ENCODE measurements at regions not wholly inside any gene's neighbourhood (a gene's known extent, or its start where the extent isn't known, plus 50 kb on each side); places are given as distances from the start of the nearest gene placed in this dataset.
A peak's percentile ranks its signal among the peaks of the same experiment; 100 is the strongest.
"Not testable (repeated sequence)": the region's sequence is repeated elsewhere in the genome, so short reads cannot be mapped to it uniquely, and the experiment has no call there.

GRCh38 chr4:13711233-13711785 lies 83.8 kb upstream of the BOD1L1 start:
- DNase-seq (ENCODE audit: low read depth in 2 of 2): no peak
- no peak for TF ChIP-seq CTCF (IDR thresholded peaks at IDR 0.05; ENCODE audit: low read depth, low read length)
- H3K4me3 ChIP-seq (replicated peaks in 1 of 2; ENCODE audit: low read depth in 2 of 2, low read length in 2 of 2): no peak overlapping the region

GRCh38 chr4:13721894-13722293 lies 94.4 kb upstream of the BOD1L1 start:
- no peak overlapping the region for H3K4me3 ChIP-seq (replicated peaks in 1 of 2; ENCODE audit: low read depth in 2 of 2, low read length in 2 of 2)
- DNase-seq (ENCODE audit: low read depth in 2 of 2): no peak
- TF ChIP-seq CTCF (IDR thresholded peaks at IDR 0.05; ENCODE audit: low read depth, low read length): no peak

DNA sequence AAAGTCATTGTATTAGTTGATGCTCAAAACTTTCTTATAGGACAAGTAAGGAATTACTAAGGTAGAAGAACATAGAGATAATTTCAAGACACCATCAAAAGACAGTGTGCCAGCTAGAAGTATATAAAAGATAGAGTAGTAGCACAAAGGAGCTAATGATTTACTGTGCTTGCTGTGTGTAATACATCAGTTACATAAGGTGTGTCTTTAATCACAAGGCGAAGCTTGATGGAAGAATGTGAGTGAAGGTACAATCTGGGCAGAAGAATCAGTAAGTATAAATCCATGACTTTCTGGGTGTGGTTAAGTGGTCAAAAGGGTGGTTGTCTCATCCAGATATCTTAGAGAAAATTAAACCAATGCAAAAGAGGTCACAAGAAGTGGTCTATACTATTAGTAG lies 95.1 kb upstream of the BOD1L1 start:
- no peak for TF ChIP-seq CTCF (IDR thresholded peaks at IDR 0.05; ENCODE audit: low read depth, low read length)
- DNase-seq (ENCODE audit: low read depth in 2 of 2): no peak
- no peak overlapping the region for H3K4me3 ChIP-seq (replicated peaks in 1 of 2; ENCODE audit: low read depth in 2 of 2, low read length in 2 of 2)

GRCh38 chr4:13728761-13729160 lies 101.2 kb upstream of the BOD1L1 start:
- H3K4me3 ChIP-seq (replicated peaks in 1 of 2; ENCODE audit: low read depth in 2 of 2, low read length in 2 of 2): no peak overlapping the region
- no peak for DNase-seq (ENCODE audit: low read depth in 2 of 2)
- TF ChIP-seq CTCF (IDR thresholded peaks at IDR 0.05; ENCODE audit: low read depth, low read length): no peak

DNA sequence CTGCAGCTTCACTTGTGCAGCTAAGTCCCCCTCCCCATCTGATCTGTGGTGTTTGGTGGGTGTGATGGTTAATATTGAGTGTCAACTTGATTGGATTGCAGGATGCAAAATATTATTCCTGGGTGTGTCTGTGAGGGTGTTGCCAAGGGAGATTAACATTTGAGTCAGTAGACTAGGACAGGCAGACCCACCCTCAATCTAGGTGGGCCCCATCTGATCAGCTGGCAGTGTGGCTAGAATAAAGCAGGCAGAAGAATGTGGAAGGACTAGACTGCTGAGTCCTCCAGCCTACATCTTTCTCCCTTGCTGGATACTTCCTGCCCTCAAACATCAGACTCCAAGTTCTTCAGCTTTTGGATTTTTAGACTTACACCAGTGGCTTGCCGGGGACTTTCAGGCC lies 103.5 kb upstream of the BOD1L1 start:
- H3K4me3 ChIP-seq (replicated peaks in 1 of 2; ENCODE audit: low read depth in 2 of 2, low read length in 2 of 2): no peak overlapping the region
- DNase-seq (ENCODE audit: low read depth in 2 of 2): no peak
- no peak for TF ChIP-seq CTCF (IDR thresholded peaks at IDR 0.05; ENCODE audit: low read depth, low read length)

- DNase-seq (ENCODE audit: low read depth in 2 of 2): peak; percentile 8 to 50
- no peak overlapping the region for H3K4me3 ChIP-seq (replicated peaks in 1 of 2; ENCODE audit: low read depth in 2 of 2, low read length in 2 of 2)
- no peak for TF ChIP-seq CTCF (IDR thresholded peaks at IDR 0.05; ENCODE audit: low read depth, low read length)
Measured at GRCh38 chr4:13733817-13734216, 106.3 kb upstream of the BOD1L1 start.

DNA sequence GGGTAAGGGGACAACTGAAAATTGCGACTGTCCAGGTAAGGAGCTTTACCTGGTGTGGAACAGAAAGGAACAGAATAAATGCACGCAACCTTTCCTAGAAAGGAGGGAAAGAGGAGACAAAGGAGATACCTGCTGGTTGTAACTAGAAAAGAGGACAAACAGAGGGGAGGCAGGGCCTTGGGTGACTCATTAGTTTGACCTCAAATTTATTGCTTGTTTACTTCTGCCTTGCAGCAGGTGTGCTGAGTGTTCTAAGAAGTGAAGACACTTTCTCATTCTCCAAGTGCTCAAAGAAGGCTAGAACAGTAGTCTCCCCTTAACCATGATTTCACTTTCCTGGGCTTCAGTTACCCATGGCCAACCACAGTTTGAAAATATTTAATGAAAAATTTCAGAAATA lies 123.1 kb upstream of the BOD1L1 start:
- no peak for DNase-seq (ENCODE audit: low read depth in 2 of 2)

GRCh38 chr4:13761581-13761980 lies 134.1 kb upstream of the BOD1L1 start:
- H3K4me3 ChIP-seq (replicated peaks in 1 of 2; ENCODE audit: low read depth in 2 of 2, low read length in 2 of 2); DNase-seq (ENCODE audit: low read depth in 2 of 2): not testable (repeated sequence)

More for the DNA sequence above, 123.1 kb upstream of the BOD1L1 start:
- TF ChIP-seq CTCF (IDR thresholded peaks at IDR 0.05; ENCODE audit: low read depth, low read length): no peak
- H3K4me3 ChIP-seq (replicated peaks in 1 of 2; ENCODE audit: low read depth in 2 of 2, low read length in 2 of 2): no peak overlapping the region

Measured in cardiac fibroblast (primary cell).